ENCODE measurements at regions not wholly inside any gene's neighbourhood (a gene's known extent, or its start where the extent isn't known, plus 50 kb on each side); places are given as distances from the start of the nearest gene placed in this dataset.

DNA sequence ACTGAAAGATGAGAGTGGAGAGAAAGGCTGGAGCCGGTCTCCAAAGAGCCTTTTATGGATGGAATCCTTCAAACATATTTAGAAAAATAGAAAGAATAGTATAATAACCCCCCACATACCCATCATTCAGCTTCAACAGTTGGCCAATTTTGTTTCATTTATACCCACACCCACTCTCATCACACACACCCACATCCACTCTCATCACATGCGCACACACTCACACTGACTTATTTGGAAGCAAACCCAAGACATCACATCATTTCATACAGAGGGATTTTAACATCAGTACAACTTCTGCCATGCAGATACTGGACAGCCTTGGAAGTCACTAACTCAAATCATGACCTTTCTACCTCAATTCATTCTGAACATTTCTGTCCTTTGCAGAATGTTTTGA is 72.8 kb upstream of the CPLX2 start:
- H3K4me1 ChIP-seq (ENCODE audit: insufficient read depth, low read length) = no peaks in the 10 kb centered on the region
- H3K36me3 ChIP-seq (ENCODE audit: insufficient read depth, low read length) = no peaks in the 10 kb centered on the region
- H4K20me1 ChIP-seq (ENCODE audit: insufficient read depth, low read length) = no peaks in the 10 kb centered on the region
- TF ChIP-seq, protein P1, sequence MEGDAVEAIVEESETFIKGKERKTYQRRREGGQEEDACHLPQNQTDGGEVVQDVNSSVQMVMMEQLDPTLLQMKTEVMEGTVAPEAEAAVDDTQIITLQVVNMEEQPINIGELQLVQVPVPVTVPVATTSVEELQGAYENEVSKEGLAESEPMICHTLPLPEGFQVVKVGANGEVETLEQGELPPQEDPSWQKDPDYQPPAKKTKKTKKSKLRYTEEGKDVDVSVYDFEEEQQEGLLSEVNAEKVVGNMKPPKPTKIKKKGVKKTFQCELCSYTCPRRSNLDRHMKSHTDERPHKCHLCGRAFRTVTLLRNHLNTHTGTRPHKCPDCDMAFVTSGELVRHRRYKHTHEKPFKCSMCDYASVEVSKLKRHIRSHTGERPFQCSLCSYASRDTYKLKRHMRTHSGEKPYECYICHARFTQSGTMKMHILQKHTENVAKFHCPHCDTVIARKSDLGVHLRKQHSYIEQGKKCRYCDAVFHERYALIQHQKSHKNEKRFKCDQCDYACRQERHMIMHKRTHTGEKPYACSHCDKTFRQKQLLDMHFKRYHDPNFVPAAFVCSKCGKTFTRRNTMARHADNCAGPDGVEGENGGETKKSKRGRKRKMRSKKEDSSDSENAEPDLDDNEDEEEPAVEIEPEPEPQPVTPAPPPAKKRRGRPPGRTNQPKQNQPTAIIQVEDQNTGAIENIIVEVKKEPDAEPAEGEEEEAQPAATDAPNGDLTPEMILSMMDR (IDR thresholded peaks at IDR 0.05; ENCODE audit: borderline replicate concordance, extremely low read depth, low read length, poor library complexity, severe bottlenecking) = no peak
- TF ChIP-seq EZH2 (IDR thresholded peaks at IDR 0.05; ENCODE audit: borderline replicate concordance, low read depth, low read length, severe bottlenecking) = no peak
- DNase-seq (no peak), ATAC-seq (ENCODE audit: insufficient read depth, low read depth) (no peak)
- H3K27ac ChIP-seq (ENCODE audit: low read length) = no peak overlapping the region
- H3K9ac ChIP-seq (ENCODE audit: low read depth, low read length) = no peak overlapping the region
- no peaks in the 10 kb centered on the region for H3K79me2 ChIP-seq (ENCODE audit: insufficient read depth, low read length)
- H3K4me3 ChIP-seq (ENCODE audit: low read depth in 1 of 2, low read length in 2 of 2) = no peak overlapping the region
- no peaks in the 10 kb centered on the region for H3K9me3 ChIP-seq (ENCODE audit: insufficient read depth, low read length, severe bottlenecking)
- no peak overlapping the region for H3K4me2 ChIP-seq (ENCODE audit: insufficient read depth, low read length)
- H3K27me3 ChIP-seq (ENCODE audit: insufficient read depth, low read length, poor library complexity) = no peaks in the 10 kb centered on the region
- H2AFZ ChIP-seq (ENCODE audit: low read depth, low read length) = no peak overlapping the region

DNA sequence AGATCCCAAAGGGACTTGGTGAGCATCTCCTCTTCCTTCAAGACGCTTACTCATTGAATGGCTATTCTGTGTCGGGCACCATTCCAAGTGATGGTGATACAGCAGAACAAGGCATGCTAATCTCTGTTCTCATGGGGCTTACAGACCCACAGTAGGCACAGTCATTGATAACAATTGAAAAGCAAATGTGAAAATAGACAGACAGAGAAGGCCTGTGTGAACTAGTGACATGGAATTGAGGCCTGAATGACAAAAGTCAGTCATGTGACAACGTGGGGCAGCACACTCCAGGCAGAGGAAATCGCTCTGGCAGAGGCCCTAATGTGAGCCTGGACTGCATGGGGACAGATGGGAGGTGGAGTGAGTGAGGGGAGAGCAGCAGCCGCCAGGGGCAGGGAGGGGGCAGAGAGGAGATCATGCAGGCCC is 70.7 kb upstream of the CPLX2 start:
- Histone ChIP-seq H3K4me2 (ENCODE audit: insufficient read depth, low read length) (no peak overlapping the region), H2AFZ (ENCODE audit: low read depth, low read length) (no peak overlapping the region), H3K4me3 (ENCODE audit: low read depth in 1 of 2, low read length in 2 of 2) (no peak overlapping the region), H3K79me2 (ENCODE audit: insufficient read depth, low read length) (no peaks in the 10 kb centered on the region), H3K27me3 (ENCODE audit: insufficient read depth, low read length, poor library complexity) (no peaks in the 10 kb centered on the region), H3K4me1 (ENCODE audit: insufficient read depth, low read length) (no peaks in the 10 kb centered on the region), H3K9me3 (ENCODE audit: insufficient read depth, low read length, severe bottlenecking) (no peaks in the 10 kb centered on the region), H3K36me3 (ENCODE audit: insufficient read depth, low read length) (no peaks in the 10 kb centered on the region), H3K9ac (ENCODE audit: low read depth, low read length) (no peak overlapping the region), H3K27ac (ENCODE audit: low read length) (no peak overlapping the region), H4K20me1 (ENCODE audit: insufficient read depth, low read length) (no peaks in the 10 kb centered on the region)
- no peak for DNase-seq
- no peak for ATAC-seq (ENCODE audit: insufficient read depth, low read depth)
- TF ChIP-seq, protein P1 (IDR thresholded peaks at IDR 0.05; ENCODE audit: borderline replicate concordance, extremely low read depth, low read length, poor library complexity, severe bottlenecking) = no peak
- no peak for TF ChIP-seq EZH2 (IDR thresholded peaks at IDR 0.05; ENCODE audit: borderline replicate concordance, low read depth, low read length, severe bottlenecking)

DNA sequence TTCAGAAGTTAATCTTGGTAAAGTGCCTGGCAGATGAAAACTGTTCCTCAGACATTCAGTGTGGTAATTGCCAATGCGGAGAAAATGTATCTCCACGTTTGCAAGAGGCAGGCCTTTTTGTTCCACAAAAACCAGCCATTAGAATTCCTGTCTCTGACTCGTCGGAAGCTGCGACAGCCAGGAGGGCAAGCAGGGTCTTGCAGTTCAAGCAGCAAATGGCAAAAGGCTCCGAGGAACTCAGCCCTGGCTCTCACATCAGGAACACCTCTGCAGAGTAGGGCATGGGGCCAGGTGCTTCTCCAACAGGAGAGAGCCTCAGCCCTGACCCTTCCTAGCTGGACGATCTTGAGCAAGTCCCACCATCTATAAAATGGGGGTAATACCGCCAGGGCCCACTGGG is 69.0 kb upstream of the CPLX2 start:
- no peaks in the 10 kb centered on the region for H3K79me2 ChIP-seq (ENCODE audit: insufficient read depth, low read length)
- no peaks in the 10 kb centered on the region for H4K20me1 ChIP-seq (ENCODE audit: insufficient read depth, low read length)
- H3K9ac ChIP-seq (ENCODE audit: low read depth, low read length) = no peak overlapping the region
- no peak overlapping the region for H3K4me3 ChIP-seq (ENCODE audit: low read depth in 1 of 2, low read length in 2 of 2)
- H3K27ac ChIP-seq (ENCODE audit: low read length) = no peak overlapping the region
- DNase-seq (no peak), ATAC-seq (ENCODE audit: insufficient read depth, low read depth) (no peak)
- H3K4me1 ChIP-seq (ENCODE audit: insufficient read depth, low read length) = no peaks in the 10 kb centered on the region
- no peaks in the 10 kb centered on the region for H3K36me3 ChIP-seq (ENCODE audit: insufficient read depth, low read length)
- H2AFZ ChIP-seq (ENCODE audit: low read depth, low read length) = no peak overlapping the region
- no peak overlapping the region for H3K4me2 ChIP-seq (ENCODE audit: insufficient read depth, low read length)
- no peaks in the 10 kb centered on the region for H3K9me3 ChIP-seq (ENCODE audit: insufficient read depth, low read length, severe bottlenecking)
- TF ChIP-seq, protein P1 (IDR thresholded peaks at IDR 0.05; ENCODE audit: borderline replicate concordance, extremely low read depth, low read length, poor library complexity, severe bottlenecking) = no peak
- no peak for TF ChIP-seq EZH2 (IDR thresholded peaks at IDR 0.05; ENCODE audit: borderline replicate concordance, low read depth, low read length, severe bottlenecking)
- no peaks in the 10 kb centered on the region for H3K27me3 ChIP-seq (ENCODE audit: insufficient read depth, low read length, poor library complexity)

DNA sequence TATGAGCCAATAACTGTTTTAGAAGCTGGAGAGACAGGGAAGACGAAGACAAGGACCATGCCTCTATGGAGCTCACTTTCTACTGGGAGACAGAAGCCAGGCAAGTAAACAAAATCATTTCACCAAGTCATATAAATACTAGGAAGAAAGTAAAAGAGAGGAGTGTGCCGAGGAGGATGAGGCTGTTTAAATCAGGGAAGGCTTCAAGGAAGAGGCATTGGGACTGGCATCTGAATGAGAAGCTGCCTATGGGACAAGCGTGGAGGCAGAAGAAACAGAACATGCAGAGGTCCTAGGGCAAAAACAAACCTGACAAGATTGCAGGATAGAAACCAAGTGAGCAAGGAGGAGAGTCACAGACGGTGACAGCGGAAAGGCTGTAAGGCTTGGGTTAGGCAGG is 68.1 kb upstream of the CPLX2 start:
- ATAC-seq (ENCODE audit: insufficient read depth, low read depth) (no peak), DNase-seq (no peak)
- Histone ChIP-seq H2AFZ (ENCODE audit: low read depth, low read length) (no peak overlapping the region), H3K27me3 (ENCODE audit: insufficient read depth, low read length, poor library complexity) (no peaks in the 10 kb centered on the region), H3K4me2 (ENCODE audit: insufficient read depth, low read length) (no peak overlapping the region), H4K20me1 (ENCODE audit: insufficient read depth, low read length) (no peaks in the 10 kb centered on the region), H3K9ac (ENCODE audit: low read depth, low read length) (no peak overlapping the region), H3K79me2 (ENCODE audit: insufficient read depth, low read length) (no peaks in the 10 kb centered on the region), H3K9me3 (ENCODE audit: insufficient read depth, low read length, severe bottlenecking) (no peaks in the 10 kb centered on the region), H3K27ac (ENCODE audit: low read length) (no peak overlapping the region), H3K4me1 (ENCODE audit: insufficient read depth, low read length) (no peaks in the 10 kb centered on the region), H3K4me3 (ENCODE audit: low read depth in 1 of 2, low read length in 2 of 2) (no peak overlapping the region), H3K36me3 (ENCODE audit: insufficient read depth, low read length) (no peaks in the 10 kb centered on the region)
- TF ChIP-seq EZH2 (IDR thresholded peaks at IDR 0.05; ENCODE audit: borderline replicate concordance, low read depth, low read length, severe bottlenecking) = no peak
- TF ChIP-seq, protein P1 (IDR thresholded peaks at IDR 0.05; ENCODE audit: borderline replicate concordance, extremely low read depth, low read length, poor library complexity, severe bottlenecking) = no peak
